ACC112 (cell line): ENCODE measurements at regions not wholly inside any gene's neighbourhood (a gene's known extent, or its start where the extent isn't known, plus 50 kb on each side); places are given as distances from the start of the nearest gene placed in this dataset.

Experiments used
- H2AFZ ChIP-seq: fragments of 200-600 bp; sonication (generic); one replicate; pipeline ENCODE4 v1.6.0; 2017; ENCODE audit warnings: antibody characterized with exemption, low read length; ENCODE audit not compliant: unreplicated experiment
- H3K27ac ChIP-seq: fragments of 200-600 bp; sonication (generic); 2 replicates; pipeline ENCODE4 v1.5.1; 2014; ENCODE audit warnings: low read depth, mild to moderate bottlenecking, antibody characterized with exemption, low read length, moderate library complexity
- H3K27me3 ChIP-seq: fragments of 200-600 bp; sonication (generic); 2 replicates; pipeline ENCODE4 v1.6.1; 2014; ENCODE audit warnings: mild to moderate bottlenecking, antibody characterized with exemption, low read length, moderate library complexity, mixed read lengths; ENCODE audit not compliant: insufficient read depth
- H3K36me3 ChIP-seq: fragments of 200-600 bp; sonication (generic); 2 replicates; pipeline ENCODE4 v1.6.1; 2016; ENCODE audit warnings: mild to moderate bottlenecking, antibody characterized with exemption, low read length, moderate library complexity, mixed read lengths; ENCODE audit not compliant: insufficient read depth
- H3K4me1 ChIP-seq: fragments of 200-600 bp; sonication (generic); one replicate; pipeline ENCODE4 v1.6.1; 2016; ENCODE audit warnings: low read length, mixed read lengths; ENCODE audit not compliant: insufficient read depth, unreplicated experiment, control insufficient read depth
- H3K4me3 ChIP-seq: fragments of 200-600 bp; sonication (generic); 2 replicates; pipeline ENCODE4 v1.5.1; 2014; ENCODE audit warnings: mild to moderate bottlenecking, low read depth, low read length
- H3K79me2 ChIP-seq: fragments of 200-600 bp; sonication (generic); one replicate; pipeline ENCODE4 v1.6.0; 2016; ENCODE audit warnings: low read length; ENCODE audit not compliant: control insufficient read depth, unreplicated experiment, insufficient read depth

DNA sequence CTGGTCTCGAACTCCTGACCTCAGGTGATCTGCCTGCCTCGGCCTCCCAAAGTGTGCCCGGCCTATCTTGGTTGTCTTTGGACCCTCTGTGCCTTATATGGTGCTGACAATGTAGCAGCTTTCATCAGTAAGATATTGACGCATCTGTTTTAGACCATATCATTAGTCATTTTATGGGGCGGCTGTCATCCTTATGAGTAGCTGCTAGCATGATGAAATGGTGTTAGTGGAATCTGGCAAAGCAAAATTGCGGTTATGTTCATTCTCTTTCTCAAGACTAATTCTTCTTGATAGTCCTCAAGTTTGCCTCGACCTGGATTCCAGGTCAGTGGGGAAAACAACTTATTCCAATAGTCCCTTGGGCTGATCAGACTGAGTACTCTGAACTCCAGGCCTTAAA lies 199.9 kb downstream of the PRDM2 start:
- Histone ChIP-seq H3K27ac (peak overlapping the region; percentile 69), H3K4me3 (no peak overlapping the region), H3K79me2 (no peaks in the 10 kb centered on the region), H2AFZ (no peak overlapping the region), H3K27me3 (no peaks in the 10 kb centered on the region), H3K36me3 (no peaks in the 10 kb centered on the region), H3K4me1 (peaks cover 13% of the 10 kb centered on the region)

DNA sequence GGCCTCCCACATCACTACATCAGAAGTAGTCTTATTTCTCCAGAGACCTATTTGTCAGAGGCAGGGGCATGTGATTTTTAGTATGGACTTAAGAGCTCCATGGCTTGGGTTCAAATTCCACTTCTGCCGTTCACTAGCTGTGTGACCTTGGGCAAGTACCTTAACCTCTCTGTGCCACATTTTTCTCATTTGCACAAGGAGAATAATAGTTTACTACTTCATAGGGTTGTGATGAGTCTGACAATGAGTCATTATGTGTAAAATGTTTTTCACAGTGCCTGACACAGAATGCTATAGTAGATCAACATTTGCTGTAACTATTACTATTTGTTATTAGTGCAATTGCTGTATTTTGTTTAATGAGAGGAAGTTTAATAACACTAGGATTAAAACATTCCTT lies 200.6 kb downstream of the PRDM2 start:
- no peaks in the 10 kb centered on the region for H3K79me2 ChIP-seq
- no peak overlapping the region for H3K4me3 ChIP-seq
- no peak overlapping the region for H2AFZ ChIP-seq
- peaks cover 9% of the 10 kb centered on the region for H3K4me1 ChIP-seq
- no peaks in the 10 kb centered on the region for H3K27me3 ChIP-seq
- H3K27ac ChIP-seq, result peak overlapping the region; percentile 69
- no peaks in the 10 kb centered on the region for H3K36me3 ChIP-seq

DNA sequence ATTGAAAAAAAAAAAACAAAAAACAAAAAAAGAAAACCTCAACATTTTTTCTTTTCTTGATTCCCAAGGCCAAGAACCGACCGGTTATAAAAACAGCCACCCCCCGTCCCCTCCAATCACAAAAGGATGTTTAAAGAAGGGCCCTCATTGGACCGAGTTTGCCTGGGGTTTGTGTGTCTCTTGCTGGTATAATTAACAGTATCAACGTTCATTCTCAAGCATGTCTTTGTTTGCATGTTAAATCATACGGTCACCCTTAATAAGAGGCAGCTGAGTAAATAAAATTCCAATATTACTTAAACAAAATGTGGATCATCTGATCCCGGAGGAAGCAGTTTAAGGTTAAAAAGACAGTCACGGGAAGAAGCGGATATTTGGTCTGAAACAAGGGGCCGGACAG lies 201.1 kb downstream of the PRDM2 start:
- Histone ChIP-seq H3K36me3 (no peaks in the 10 kb centered on the region), H3K27me3 (no peaks in the 10 kb centered on the region), H3K79me2 (no peaks in the 10 kb centered on the region), H3K4me3 (no peak overlapping the region), H3K27ac (peak overlapping the region; percentile 69; the same call in 1 of the 2 replicates), H2AFZ (no peak overlapping the region), H3K4me1 (peaks cover 9% of the 10 kb centered on the region)

DNA sequence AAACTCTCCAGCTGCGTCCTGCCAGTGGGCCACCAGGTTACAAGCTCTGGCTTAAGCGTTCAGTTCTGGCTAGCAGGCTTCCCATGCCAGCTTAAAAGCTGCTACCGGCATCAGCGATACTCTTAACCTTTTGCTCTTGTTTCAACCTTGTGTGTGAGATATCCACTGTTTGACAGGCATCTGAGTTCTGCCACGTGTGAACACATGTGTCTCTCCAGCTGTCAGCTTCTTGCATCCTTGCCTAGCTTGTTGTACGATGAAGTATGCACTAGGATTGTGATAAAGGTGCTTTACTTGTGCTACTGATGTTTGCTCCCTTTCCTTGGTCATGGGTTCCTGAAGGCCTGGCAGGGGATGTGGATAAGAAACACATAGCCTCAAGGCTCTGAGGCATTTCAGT lies 201.6 kb downstream of the PRDM2 start:
- H3K4me1 ChIP-seq, result peaks cover 9% of the 10 kb centered on the region
- no peaks in the 10 kb centered on the region for H3K79me2 ChIP-seq
- H3K27ac ChIP-seq, result peak overlapping the region; percentile 69; the same call in 1 of the 2 replicates
- H3K4me3 ChIP-seq, result no peak overlapping the region
- H2AFZ ChIP-seq, result no peak overlapping the region
- H3K36me3 ChIP-seq, result no peaks in the 10 kb centered on the region
- H3K27me3 ChIP-seq, result no peaks in the 10 kb centered on the region

DNA sequence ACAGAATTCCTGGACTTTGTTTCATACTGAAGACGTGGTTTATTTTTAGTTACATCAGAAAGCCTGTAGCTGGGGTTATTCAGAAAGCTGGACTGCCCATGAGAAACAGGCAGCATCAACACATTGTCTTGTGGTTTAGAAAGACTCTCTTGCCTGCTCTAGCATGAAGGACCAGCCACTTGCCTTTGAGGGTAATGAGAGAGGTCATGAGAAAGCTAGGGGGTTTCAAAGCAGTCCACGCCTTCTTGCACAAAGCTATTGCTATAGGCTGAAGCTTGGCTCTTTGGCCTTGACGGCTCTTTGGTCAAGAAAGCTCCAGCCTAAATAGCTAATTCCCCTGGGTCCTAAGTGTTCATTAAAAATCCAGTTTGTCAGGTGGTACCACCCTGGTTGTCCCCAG lies 208.1 kb downstream of the PRDM2 start:
- H3K4me3 ChIP-seq, result no peak overlapping the region
- H3K79me2 ChIP-seq, result no peaks in the 10 kb centered on the region
- no peak overlapping the region for H2AFZ ChIP-seq
- H3K27ac ChIP-seq, result no peak overlapping the region
- no peaks in the 10 kb centered on the region for H3K27me3 ChIP-seq
- H3K4me1 ChIP-seq, result no peaks in the 10 kb centered on the region
- H3K36me3 ChIP-seq, result no peaks in the 10 kb centered on the region

DNA sequence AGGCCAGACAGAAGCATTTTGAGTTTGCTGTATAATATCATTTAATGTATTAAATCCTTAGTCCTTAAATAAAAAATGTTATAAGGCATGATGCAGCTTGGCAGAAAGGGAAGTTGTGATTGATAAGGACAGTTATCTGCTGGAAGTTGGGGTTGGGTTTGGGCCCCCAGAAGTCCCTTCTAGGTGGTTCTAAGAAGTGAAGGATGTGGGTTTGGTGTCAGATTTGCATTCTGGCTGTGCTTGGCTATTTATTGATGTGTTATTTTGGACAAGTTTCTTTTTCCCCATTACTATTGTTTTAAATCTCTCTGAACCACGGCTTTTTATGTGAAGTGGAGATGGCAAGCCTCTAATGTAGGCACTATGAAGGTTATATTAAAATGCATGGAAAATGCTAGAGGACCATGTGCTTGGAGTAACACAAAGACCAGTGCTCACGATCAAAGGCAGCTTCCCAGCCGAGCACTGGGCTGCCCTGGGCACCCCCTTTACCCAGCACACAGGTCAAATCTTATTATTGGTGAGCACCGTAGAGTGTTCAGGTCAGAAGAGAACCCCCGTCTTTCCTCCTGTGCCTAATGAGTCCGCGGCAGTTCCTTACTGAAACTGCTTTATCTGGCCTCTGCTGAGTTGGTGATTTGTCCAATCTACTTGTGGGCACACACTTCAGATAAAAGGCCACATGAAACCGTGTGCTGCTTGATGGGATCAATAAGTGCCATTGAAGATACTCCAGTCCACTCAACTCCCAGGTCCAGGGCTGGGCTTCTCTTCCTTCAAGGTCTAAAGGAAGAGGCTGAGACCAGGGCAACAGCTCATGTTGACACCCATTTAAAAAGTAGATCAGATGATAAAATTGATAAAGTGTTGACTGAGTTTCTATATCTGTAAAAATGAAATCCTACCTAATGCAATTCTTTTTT lies 212.0 kb downstream of the PRDM2 start:
- no peak overlapping the region for H3K27ac ChIP-seq
- H3K79me2 ChIP-seq, result no peaks in the 10 kb centered on the region
- H2AFZ ChIP-seq, result no peak overlapping the region
- H3K27me3 ChIP-seq, result no peaks in the 10 kb centered on the region
- no peaks in the 10 kb centered on the region for H3K36me3 ChIP-seq
- H3K4me1 ChIP-seq, result no peaks in the 10 kb centered on the region
- H3K4me3 ChIP-seq, result no peak overlapping the region

DNA sequence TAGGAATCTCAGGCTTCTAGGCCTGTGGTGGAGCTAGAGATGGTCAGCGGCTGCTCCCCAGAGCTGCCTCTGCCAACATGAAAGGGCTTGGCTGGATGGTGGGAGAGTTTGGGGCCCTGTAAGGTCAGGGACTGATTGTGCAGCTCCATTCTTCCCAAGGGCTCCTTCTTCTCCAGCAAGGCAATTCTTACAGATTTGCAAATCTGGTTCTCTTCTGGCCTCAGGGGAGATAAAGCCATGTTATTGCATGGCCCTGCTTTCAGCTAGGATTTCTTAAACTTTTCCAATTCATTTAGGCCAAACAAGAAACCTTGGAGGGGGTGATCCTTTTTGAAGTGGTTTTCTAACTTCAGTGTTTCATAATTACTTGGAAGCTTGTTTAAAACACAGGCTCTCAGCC lies 213.4 kb downstream of the PRDM2 start:
- H3K4me3 ChIP-seq, result no peak overlapping the region
- H3K4me1 ChIP-seq, result no peaks in the 10 kb centered on the region
- H3K27me3 ChIP-seq, result no peaks in the 10 kb centered on the region
- no peak overlapping the region for H2AFZ ChIP-seq
- H3K79me2 ChIP-seq, result no peaks in the 10 kb centered on the region
- no peak overlapping the region for H3K27ac ChIP-seq
- H3K36me3 ChIP-seq, result no peaks in the 10 kb centered on the region

DNA sequence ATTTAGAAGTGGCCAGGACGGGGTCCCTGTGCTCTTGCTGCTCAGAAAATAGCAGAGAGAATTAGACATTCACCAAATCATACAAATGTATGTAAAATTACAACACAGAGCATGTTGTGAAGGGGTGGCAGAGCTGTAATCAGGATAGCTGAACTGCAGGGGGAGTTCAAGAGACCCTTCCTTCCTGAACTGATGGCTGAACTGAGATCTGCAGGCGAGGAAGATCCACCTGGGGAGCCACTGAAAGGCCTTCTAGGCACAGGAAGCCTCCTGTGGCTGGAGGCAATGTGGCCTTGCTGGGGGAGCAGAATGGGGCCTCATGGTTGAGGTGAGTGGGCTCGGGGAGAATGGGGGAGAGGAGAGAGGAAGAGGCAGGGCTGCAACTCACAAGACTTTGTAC lies 216.5 kb downstream of the PRDM2 start:
- Histone ChIP-seq H3K4me3 (no peak overlapping the region), H3K27ac (no peak overlapping the region), H3K79me2 (no peaks in the 10 kb centered on the region), H3K27me3 (no peaks in the 10 kb centered on the region), H2AFZ (no peak overlapping the region), H3K4me1 (no peaks in the 10 kb centered on the region), H3K36me3 (no peaks in the 10 kb centered on the region)

DNA sequence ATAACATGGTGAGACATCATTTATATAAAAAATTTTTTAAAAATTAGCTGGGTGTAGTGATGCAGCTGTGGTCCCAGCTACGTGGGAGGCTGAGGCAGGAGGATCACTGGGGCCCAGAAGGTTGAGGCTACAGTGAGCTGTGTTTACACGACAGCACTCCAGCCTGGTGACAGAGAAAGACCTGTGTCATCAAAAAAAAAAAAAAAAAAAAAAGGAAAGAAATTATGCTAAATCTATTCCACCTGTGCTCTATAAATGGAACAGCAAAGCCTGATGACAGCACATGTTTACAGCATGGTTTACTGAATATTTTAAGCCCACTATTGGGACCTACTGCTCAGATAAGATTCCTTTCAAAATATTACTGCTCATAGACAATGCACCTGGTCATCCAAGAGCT lies 217.6 kb downstream of the PRDM2 start:
- H3K27me3 ChIP-seq, result no peaks in the 10 kb centered on the region
- no peaks in the 10 kb centered on the region for H3K36me3 ChIP-seq
- no peak overlapping the region for H3K4me3 ChIP-seq
- peaks cover 7% of the 10 kb centered on the region for H3K4me1 ChIP-seq
- H2AFZ ChIP-seq, result no peak overlapping the region
- H3K27ac ChIP-seq, result no peak overlapping the region
- H3K79me2 ChIP-seq, result no peaks in the 10 kb centered on the region

DNA sequence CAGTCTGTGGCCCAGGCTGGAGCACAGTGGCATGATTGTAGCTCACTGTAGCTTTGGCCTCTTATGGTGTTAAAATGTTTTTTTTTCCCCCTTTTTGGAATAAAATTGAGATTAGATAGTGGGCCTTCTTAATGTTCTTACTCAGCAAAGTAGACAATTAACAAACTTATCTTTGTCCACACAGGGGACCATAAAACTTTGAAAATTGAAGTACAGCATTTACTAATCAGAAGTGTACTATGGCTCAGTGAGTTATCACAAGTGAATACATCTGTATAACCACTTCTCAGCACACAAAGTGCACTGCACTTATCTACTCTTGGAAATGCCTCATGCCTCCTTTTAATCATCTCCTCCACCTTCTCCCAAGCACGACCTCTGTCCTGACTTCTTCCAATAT lies 218.9 kb downstream of the PRDM2 start:
- no peaks in the 10 kb centered on the region for H3K27me3 ChIP-seq
- H3K36me3 ChIP-seq, result no peaks in the 10 kb centered on the region
- H3K27ac ChIP-seq, result no peak overlapping the region
- no peak overlapping the region for H2AFZ ChIP-seq
- no peaks in the 10 kb centered on the region for H3K79me2 ChIP-seq
- no peak overlapping the region for H3K4me3 ChIP-seq
- H3K4me1 ChIP-seq, result peaks cover 11% of the 10 kb centered on the region

DNA sequence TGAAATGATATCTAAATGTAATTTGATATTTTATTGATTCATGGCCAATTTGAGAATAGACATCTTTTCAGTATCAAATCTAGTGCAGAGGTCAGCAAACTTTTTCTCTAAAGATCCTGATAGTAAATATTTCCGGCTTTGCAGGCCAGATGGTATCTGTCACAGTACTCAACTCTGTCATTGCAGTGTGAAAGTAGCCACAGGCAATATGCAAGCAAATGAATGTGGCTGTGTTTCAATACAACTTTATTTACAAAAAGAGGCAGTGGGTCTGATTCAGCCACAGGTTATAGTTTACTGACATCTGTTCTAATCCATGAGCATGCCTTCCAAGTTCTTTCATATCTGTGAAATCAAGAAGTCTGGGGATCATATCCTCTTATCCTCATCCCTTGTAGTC lies 221.2 kb downstream of the PRDM2 start:
- peaks cover 11% of the 10 kb centered on the region for H3K4me1 ChIP-seq
- H3K36me3 ChIP-seq, result no peaks in the 10 kb centered on the region
- H2AFZ ChIP-seq, result no peak overlapping the region
- no peaks in the 10 kb centered on the region for H3K27me3 ChIP-seq
- H3K27ac ChIP-seq, result no peak overlapping the region
- no peaks in the 10 kb centered on the region for H3K79me2 ChIP-seq
- no peak overlapping the region for H3K4me3 ChIP-seq
